Breast epithelium (tissue), 3 donors: ENCODE measurements at regions not wholly inside any gene's neighbourhood (a gene's known extent, or its start where the extent isn't known, plus 50 kb on each side); places are given as distances from the start of the nearest gene placed in this dataset.

Source experiments
- CTCF ChIP-seq, 3 donors: fragments of 450-650 bp; IDR thresholded peaks; one replicate each; pipeline ENCODE4 v1.5.1; 2016 to 2017; ENCODE audit warnings: antibody characterized with exemption in 3 of 3, mild to moderate bottlenecking in 3 of 3, moderate library complexity in 3 of 3
- POLR2A ChIP-seq: fragments of 450-650 bp; IDR thresholded peaks from one replicate; pipeline ENCODE4 v1.6.1; 2016; ENCODE audit warnings: antibody characterized with exemption, mild to moderate bottlenecking, moderate library complexity
- POLR2AphosphoS5 ChIP-seq, 3 donors: sonication (generic); formaldehyde crosslinking; IDR thresholded peaks; one replicate each; pipeline ENCODE4 v1.6.1; 2017; ENCODE audit warnings: antibody characterized with exemption in 3 of 3

- TF ChIP-seq CTCF (IDR thresholded peaks at IDR 0.05) (no peak), POLR2A (no peak), POLR2AphosphoS5 (IDR thresholded peaks at IDR 0.05) (no peak)
These were observed 222.6 kb upstream of the C1orf174 start for GRCh38 chr1:4122513-4123160.
